HG03342 (cell line): ENCODE measurements at regions not wholly inside any gene's neighbourhood (a gene's known extent, or its start where the extent isn't known, plus 50 kb on each side); places are given as distances from the start of the nearest gene placed in this dataset.
"Not testable (repeated sequence)": the region's sequence is repeated elsewhere in the genome, so short reads cannot be mapped to it uniquely, and the experiment has no call there.

Experiments used
- ATAC-seq: cut with Tn5 transposase; IDR thresholded peaks from one replicate; pipeline ENCODE4 v1.9.1; 2021; ENCODE audit warnings: mild to moderate bottlenecking, moderate library complexity; ENCODE audit not compliant: unreplicated experiment

DNA sequence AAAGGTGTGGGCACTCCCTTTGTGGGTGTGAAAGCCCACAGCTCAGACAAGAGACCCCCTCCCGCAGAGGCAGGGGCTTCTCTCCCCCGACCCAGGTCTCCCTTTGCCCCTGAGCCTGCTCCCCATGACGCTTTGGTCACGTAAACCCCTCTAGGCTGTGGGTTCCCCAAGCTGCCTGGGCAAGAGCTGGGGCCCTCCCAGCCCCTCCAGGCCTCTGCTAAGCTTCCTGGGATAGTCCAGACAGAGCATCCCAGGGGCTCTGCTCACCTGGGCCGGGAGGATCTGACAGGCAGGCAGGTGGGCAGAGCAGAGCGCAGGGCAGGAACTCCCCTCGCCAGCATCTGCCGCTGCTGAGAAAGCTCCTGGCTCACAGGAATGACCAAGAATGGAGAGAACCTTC lies 177.3 kb downstream of the BANP start:
- no peak for ATAC-seq

DNA sequence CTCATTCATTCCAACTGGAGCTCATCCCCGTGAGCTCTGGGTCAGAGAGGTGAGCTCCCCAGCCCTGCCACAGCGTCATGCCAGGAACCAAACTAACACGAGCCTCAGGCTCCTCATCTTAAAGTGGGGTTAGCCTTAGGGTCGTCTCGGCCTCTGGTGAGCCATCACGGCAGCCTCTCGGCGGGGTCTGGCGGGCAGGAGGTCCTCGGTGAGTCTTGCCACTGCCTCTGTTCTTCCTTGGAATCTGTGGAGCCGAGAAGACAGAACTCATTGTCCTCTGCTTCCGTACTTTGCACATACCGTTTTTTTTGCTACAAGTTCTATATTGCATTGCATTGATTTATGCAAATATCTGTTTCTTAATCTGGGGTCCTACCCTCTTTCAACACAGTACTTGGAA lies 177.9 kb downstream of the BANP start:
- ATAC-seq: not testable (repeated sequence)

DNA sequence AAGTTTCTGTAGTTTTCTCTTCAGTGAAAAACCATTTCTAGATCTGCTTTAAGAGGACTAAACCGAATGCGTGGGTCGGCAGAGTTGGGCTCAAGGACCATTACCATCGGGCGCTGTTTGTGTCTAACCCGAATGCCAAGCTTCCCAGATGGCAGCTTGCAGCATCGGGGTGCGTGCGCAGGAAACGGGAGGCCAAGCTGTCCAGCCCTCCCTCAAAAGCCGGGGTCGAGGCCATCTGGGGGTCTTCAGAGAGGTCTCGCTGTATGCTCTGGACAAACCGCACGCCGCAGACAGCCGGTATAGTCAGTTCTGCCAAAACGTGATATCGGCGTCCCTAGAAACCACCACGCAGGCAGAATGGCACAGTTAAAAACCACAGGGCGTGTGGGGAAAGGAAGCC lies 178.8 kb downstream of the BANP start:
- ATAC-seq: no peak

DNA sequence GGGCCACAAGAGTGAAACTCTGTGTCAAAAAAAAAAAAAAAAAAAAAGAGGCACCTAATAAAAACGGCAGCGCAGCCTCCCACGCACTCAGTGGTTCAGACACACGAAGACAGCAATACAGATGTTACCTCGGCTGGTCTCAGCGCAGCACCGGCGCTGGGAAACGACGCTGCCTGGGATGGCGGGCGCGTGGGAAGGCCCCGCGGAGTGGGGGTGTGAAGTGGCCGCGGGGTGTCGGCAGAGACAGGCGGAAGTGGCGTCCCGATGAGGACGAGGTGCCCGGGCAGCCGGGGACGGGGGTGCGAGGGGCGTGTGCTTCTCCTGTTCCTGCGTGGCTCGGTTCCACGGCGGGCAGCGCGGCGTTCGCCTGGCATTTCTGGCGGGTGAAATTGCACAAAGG lies 179.4 kb downstream of the BANP start:
- no peak for ATAC-seq

DNA sequence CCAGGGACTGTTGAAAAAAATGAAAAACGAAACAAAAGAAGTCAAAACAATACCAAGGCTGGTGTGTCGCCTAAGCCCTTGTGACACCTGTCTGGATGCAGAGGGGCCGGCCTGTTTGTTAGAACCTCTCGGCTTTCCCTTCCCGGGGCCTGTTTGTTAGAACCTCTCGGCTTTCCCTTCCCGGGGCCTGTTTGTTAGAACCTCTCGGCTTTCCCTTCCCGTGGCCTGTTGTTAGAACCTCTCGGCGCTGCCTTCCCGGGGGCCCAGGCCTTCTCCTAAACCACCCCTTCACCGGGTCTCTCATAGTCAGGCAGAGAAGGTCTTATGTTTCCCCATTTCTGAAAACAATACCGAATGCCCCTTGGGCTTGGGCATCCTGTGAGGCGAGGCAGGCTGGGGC lies 180.0 kb downstream of the BANP start:
- ATAC-seq: no peak

DNA sequence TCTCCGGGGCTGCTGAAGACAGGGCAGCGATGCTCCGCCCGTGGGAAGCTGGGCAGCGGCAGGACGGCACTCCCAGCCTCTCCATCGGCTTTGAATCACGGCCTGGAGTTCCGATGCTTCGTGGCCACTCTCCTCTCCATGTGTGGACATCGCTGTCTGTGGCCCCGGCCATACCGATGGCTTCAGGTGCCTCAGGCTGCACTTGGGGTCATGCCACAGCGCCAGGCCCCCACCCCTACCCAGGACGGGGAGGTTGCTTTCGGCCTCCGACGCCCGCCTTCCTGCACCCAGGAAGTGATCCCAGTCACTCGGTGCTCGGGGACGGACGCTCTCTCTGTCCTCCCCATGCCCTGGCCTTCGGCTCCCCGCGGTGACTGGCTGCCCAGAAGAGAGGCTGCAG lies 180.7 kb downstream of the BANP start:
- ATAC-seq: no peak

DNA sequence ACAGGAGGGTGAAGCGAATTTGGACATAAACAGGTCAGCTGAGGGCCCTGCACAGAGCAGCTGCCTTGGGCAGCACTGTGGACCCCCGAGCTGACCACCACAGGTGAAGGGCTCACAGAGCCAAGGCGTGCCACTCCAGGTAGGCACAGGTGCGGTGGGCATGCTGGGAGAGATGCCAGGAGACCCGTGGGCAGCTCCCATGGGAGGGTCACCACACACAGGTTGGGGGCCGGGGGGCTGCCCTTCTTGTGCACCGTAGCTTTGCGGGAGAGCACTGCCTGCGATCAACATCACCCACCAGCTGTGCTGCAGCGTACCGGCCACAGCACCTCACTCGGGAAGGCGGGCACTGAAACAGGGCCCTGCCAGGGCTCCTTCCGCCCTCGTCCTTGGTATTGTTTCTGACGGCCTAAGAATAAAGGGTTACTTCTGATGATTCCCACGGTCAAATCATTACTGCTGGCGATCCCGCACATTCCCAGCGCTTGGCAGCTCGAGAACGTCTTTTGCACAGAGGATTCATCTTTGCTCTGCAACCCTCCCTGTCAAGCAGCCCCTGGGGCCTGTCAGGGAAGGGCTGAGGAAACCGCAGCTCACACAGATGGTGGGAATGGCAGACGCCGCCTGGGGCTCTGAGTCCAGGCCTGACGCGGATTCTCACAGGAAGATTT lies 181.7 kb downstream of the BANP start:
- ATAC-seq: no peak

DNA sequence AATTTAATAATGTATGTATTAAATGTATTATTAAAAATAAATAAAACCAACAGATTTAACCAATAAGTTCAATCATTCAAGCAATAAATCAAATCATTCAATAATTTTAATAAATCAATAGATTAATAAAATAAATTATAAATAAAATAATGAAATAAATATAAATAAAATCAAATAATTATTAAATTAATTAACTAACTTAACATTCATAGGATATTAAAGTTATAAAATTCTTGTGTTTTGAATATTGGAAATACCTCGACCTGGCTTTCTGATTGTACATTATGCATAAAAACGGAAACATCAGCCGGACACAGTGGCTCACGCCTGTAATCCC lies 182.2 kb downstream of the BANP start:
- ATAC-seq: no peak

DNA sequence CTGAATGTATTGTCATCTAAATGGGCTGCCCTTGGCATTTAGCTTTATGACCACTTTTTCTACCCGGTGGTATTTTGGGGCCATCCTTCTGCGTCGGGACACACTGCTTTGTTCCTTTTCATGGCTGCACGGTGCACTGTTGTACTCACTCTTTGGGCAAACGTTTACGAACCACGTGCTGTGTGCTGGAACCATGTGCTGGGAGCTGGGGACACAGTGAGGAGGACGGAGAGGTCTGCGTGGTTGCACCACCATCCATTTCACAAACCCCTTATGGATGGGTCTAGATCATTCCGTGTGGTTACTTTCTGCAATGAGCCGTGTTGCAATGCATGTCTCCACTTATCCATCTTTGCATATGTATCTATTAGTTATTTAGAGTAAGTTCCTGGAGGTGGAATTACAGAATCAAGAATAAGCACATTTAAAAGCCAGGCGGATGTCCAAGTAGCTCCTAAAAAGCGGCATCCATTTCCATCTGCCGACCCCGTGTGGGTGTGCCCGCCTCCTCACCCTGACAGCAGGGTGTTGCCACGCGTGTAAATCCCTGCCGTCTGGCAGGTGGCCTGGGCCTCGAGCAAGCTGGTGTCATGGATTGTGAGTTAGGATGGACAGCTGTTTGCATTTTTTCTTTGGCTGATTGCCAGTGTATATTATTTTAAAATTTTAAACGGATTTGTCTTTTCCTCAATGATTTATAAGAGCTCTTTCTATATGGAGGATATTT lies 183.1 kb downstream of the BANP start:
- not testable (repeated sequence) for ATAC-seq

DNA sequence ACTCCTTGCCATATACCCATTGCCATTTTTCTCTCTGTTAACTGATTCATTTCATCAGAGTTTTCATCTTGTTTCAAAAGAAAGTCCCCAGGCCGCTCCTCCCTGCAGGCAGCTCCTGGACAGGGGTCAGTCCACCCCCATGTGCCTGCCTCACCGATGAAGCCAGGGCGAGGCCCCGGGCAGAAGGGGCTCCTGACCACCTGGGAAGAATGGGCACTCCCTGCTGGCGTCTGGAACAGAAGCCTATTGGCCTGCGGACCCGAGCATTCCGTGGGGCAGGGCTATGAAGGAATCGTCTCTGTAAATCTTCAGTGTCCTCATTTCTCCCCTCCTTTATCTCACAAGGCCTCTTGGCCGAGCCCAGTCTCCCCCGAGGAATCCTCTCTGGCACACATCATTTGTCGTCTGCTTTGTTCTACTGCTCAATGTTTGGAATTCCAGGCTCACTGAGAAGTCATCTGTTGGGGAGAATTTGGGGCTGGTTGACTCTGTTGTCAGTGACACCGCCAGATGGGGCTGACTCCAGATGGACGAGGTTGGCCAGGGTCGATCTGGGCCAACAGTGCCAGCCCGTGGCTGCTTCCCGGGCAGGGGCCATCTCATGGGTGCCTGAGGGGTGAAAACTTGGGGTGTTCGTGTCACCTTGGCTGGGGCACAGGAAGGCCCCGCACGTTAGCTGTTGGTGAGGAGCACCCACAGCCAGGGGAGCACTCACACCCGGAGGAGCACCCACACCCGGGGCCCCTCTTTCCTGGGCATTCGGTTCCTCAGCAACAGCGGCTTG lies 183.9 kb downstream of the BANP start:
- not testable (repeated sequence) for ATAC-seq

DNA sequence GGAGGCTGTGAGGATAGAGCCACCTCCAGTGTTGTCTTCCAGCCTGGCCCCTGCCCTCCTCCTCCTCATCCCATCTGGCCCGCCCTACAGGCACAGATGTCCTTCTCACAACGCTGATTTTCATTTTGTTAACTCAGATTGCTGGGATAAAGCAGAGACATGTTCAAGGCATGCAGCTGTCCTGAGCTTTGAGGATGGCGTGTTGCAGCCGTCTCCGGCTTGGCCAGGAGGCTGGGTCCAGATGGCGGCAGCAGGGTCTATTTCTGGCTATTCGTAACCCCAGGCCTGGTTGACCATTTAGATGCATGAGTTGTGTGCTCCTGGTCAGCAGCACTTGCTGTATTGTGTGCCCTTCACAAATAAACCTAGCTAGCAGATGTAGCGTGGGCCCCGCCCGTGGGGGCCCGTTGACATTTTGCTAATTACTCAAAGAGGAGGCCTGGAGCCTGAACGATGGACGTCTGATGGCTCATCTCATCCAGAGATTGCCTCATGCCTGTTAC lies 185.0 kb downstream of the BANP start:
- ATAC-seq: not testable (repeated sequence)

DNA sequence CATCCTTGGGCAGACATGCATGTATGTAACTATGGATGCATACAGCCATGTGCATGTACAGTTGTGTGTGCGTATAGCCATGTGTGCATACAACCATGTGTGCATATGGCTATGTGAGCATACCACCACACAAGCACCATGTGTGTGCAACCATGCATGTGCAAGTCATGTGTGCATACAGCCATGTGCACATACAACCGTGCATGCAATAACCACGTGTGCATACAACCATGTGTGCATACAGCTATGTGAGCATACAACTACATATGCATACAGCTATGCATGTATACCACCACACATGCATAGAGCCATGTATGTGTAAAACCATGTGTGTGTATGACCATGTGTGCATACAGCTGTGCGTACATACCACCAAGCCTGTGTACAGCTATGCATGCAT lies 185.7 kb downstream of the BANP start:
- ATAC-seq: not testable (repeated sequence)

DNA sequence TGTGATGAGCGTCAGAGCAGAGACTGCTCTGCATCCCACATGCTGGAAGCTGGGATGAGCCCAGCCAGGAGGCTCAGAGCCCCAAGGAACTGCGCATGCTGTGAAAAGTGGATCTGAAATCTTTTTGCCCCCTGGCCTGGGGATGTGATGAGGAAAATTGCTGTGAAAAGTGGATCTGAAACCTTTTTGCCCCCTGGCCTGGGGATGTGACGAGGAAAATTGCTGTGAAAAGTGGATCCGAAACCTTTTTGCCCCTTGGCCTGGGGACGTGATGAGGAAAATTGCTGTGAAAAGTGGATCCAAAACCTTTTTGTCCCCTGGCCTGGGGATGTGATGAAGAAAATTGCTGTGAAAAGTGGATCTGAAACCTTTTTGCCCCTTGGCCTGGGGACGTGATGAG lies 187.9 kb downstream of the BANP start:
- not testable (repeated sequence) for ATAC-seq

DNA sequence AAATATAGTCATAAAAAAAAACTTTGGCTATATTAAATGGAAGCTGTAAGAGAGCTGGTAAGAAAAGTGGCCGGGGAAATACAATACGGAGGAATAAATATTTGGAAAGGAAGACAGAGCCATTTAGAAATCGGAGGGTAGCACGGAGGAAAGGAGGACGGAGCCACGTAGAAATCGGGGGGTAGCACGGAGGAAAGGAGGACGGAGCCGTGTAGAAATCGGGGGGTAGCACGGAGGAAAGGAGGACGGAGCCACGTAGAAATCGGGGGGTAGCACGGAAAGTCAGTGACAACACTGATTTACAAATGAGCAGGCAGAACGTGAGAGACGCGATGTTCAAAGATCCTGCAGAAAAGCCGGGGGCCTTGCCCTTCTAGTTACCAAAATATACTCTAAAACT lies 189.0 kb downstream of the BANP start:
- not testable (repeated sequence) for ATAC-seq

DNA sequence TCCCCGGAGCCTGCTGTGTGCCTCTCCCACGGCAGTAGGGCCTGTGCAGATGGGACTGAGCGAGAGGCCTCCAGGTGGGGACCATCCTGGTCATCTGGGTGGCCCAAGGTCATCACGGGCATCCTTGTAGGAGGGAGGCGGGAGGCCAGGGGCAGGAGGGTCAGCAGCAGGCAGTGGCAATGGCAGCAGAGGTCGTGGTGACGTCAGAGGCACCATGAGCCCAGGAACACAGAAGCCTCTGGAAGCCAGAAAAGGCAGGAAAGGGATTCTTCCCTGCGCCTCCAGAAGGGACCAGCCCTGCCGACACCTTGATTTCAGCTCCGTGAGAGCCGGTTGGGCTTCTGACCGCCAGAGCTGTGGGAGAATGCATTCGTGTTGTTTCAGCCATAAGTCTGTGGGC lies 190.3 kb downstream of the BANP start:
- ATAC-seq: no peak

DNA sequence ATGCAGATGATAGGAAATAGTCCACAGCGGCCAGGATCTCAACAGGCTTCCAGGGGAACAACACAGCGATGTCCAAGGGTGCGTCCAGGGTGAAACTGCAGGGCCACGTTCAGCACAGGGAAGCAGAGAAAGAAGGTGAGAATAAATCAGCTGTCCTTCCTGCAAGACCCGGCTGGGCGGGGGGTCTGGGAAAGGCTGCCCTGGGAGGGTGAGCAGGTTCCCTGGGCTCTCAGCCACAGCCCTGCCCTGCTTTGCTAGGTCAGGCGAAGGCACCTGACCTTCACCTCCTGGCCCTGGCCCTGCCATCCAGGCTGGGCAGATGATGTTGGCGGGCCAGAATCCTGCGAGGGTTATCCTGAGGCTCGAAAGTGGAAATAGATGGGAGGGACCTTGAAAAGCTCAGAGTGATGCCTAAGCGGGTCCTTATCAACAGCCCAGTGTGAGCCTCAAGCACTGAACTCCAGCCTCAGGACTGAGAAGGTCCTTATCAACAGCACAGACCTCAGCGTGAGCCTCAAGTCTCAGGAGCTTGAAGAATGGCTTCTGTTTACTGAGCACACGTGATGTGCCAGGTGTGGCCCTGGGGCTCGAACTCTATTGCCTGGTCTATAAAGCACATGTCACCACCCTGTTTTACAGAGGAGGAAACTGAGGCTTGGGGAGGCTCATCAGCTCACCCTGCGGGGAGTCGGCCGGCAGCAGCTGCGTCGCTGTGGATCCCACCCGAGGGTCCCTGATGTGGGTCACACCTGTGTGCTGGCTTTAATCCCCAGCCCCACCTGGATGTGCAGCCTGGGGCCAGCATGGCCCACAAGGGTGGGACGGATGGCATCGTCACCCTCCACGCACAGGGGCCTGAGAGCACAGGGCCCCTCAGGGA lies 191.1 kb downstream of the BANP start:
- ATAC-seq: not testable (repeated sequence)

DNA sequence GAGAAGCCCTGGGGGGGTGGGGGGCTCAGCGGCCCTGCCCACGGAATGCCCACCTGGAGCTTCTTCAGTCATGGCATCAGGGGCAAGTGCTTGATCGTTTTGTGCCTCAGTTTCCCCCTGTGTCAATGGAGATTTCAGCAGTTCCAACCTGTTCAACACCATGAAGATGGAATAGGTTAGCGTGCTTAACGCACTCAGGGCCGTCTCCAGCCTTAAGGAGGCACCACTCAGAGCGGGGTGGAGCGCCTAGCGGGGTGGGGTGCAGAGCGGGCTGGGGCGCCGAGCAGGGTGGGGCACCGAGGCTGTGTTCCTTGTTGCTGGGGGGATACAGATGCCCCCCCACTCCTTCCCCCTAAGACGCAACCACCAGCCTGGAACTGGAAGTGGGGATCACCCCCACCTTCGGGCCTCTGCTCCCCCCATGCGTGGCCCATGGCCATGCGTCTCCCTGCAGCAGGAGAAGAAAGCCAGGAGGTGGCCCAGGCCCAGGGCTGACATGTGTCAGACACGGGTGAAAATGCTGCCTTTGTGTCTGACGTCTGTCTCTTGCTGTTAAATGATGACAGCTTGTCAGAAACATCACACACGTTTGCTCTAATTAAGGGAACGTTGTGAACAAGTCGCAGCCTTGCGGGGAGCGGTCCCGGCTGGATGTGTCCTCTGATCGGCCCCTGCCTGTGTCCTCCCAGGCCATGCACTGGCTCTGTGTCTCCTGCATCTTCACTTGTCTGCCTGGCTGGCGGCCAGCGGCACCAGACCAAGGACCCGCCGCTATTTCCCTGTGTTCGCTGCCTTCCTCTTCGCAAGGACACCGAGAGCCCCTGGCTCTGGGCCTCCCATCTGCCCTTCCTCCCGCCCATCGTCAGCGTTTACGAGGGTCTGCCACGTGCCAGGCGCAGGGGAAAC lies 192.1 kb downstream of the BANP start:
- ATAC-seq: not testable (repeated sequence)

DNA sequence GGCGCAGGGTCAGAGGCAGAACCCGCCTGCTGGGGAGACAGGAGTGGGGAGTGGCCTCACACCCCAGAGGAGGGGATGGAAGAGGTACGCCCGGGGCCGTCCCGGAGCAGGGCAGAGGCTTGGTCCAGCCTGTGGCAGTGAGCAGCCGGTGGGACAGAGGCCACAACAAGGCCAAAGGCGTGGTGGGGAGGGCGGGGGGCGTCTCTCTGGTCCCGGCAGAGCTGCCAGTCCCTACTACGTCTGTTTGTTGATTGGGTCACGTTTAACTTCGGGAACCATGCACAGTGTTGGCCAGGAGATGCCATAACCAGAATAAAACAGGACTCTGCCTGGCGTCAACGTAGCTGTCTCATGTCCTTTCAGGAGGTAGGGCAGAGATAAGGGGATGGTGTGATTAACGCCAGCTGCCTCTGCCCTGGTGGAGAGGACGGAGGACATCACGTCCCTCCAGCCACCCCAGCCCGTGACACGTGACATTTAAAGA lies 192.8 kb downstream of the BANP start:
- ATAC-seq: no peak

DNA sequence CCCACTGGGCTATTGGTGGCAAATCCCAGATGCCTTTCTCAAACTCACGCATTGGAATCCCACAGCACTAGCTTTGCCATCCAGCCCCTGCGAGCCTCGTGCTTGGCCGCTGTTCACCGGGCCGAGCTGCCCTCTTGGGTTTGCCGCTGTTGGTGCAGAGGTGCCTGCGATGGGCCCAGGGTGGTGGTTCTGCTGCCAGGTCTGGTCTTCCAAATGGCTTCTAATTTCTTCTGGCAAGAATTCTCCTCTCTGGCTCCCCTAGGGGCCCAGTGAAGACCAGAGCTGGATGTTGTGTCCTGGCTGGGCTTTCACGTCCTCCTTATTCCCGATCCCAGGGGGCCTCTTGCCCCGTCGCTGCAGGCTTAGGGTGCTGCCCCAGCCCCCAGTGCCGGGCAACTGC lies 194.1 kb downstream of the BANP start:
- ATAC-seq: not testable (repeated sequence)
